OCI-LY7 (cell line): ENCODE measurements at regions not wholly inside any gene's neighbourhood (a gene's known extent, or its start where the extent isn't known, plus 50 kb on each side); places are given as distances from the start of the nearest gene placed in this dataset.

Experiments used
- CTCF ChIP-seq: fragments of 200-600 bp; sonication (generic); conservative IDR thresholded peaks from 2 replicates; pipeline ENCODE4 v1.5.1; 2014; ENCODE audit warnings: mild to moderate bottlenecking, antibody characterized with exemption, low read length, moderate library complexity, mixed read lengths
- EZH2phosphoT487 ChIP-seq: fragments of 200-600 bp; sonication (generic); IDR thresholded peaks from 2 replicates; pipeline ENCODE4 v1.6.1; 2018; ENCODE audit warnings: low read depth, borderline replicate concordance, mild to moderate bottlenecking, mixed run types, antibody characterized with exemption, low read length, moderate library complexity, mixed read lengths

GRCh38 chr6:79375635-79376337, 141.3 kb upstream of the HMGN3 start:
- no peak for TF ChIP-seq CTCF
- no peak for TF ChIP-seq EZH2phosphoT487
